ENCODE measurements at regions not wholly inside any gene's neighbourhood (a gene's known extent, or its start where the extent isn't known, plus 50 kb on each side); places are given as distances from the start of the nearest gene placed in this dataset.

DNA sequence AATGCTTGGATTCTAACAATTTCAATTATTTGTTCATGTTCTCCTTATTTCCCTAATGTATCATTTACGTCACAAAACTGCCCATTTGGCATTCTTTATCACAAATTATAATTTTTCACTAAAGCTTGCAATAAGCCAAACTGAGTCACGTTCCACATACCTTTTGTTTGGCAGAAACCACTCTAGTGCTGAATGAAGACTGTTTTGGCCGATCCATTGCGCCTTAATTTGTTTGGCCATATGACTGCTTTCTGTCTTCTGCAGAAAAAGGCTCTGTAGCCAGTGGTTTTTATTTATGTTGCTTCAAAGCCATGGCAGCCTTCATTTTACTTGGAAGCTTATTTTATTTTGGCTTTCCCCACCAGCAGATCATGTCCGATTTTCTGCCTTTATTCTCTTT lies 184.4 kb upstream of the HAND2 start:
- FAIRE-seq: no peak
- WGBS, 2 experiments (ENCODE audit: extremely low coverage in 1 of 2, insufficient coverage in 1 of 2, insufficient read length in 1 of 2, insufficient replicate concordance in 2 of 2, low coverage in 1 of 2, low lambda C conversion rate in 2 of 2, missing lambda C conversion rate in 1 of 2): 86% methylated on average over 5 of the region's 5 CpGs; no CpG with 5 or more reads in 1 of the 2 experiments
- H2AFZ ChIP-seq (ENCODE audit: low read length): no peak overlapping the region
- no peak overlapping the region for H3K4ac ChIP-seq (replicated peaks; ENCODE audit: insufficient read length, low read depth, low read length)
- no peak overlapping the region for H4K91ac ChIP-seq (replicated peaks; ENCODE audit: insufficient read length, low read length)
- H3K23me2 ChIP-seq (ENCODE audit: low read depth, low read length): no peaks in the 10 kb centered on the region; the same call in 1 of the 2 replicates
- H3K79me2 ChIP-seq (ENCODE audit: control insufficient read depth in 1 of 2, insufficient read depth in 2 of 2, low read length in 2 of 2): no peaks in the 10 kb centered on the region
- H2BK15ac ChIP-seq (ENCODE audit: low read length): no peak overlapping the region
- H4K8ac ChIP-seq (ENCODE audit: extremely low read depth, insufficient read depth, low read length): no peak overlapping the region
- no peak overlapping the region for H3K27ac ChIP-seq (ENCODE audit: low read depth, low read length)
- H4K5ac ChIP-seq (ENCODE audit: insufficient read length, low read depth, low read length): no peak overlapping the region
- H3K23ac ChIP-seq (ENCODE audit: insufficient read length): no peak overlapping the region
- no peak overlapping the region for H2BK120ac ChIP-seq (replicated peaks; ENCODE audit: low read depth, low read length)
- peaks cover 4 to 8% of the 10 kb centered on the region in 2 experiments; a peak in 2 of 4 replicates for H3K9me3 ChIP-seq (ENCODE audit: insufficient read depth in 2 of 2, low read depth in 1 of 2, low read length in 1 of 2)
- DNase-seq (ENCODE audit: low read depth in 1 of 2, low spot score in 2 of 2): no peak
- no peak overlapping the region for H3K14ac ChIP-seq (ENCODE audit: insufficient read length)
- H2BK5ac ChIP-seq (ENCODE audit: low read depth, low read length): no peak overlapping the region
- H3K9ac ChIP-seq (replicated peaks in 1 of 4; ENCODE audit: extremely low read depth in 1 of 4, low read depth in 3 of 4, low read length in 3 of 4): no peak overlapping the region
- H2BK12ac ChIP-seq (ENCODE audit: low read depth, low read length): no peak overlapping the region
- no peaks in the 10 kb centered on the region for H4K20me1 ChIP-seq (replicated peaks in 1 of 2; ENCODE audit: control insufficient read depth in 1 of 2, insufficient read depth in 2 of 2, low read length in 2 of 2)
- POLR2A ChIA-PET (ENCODE audit: partially characterized antibody): no interaction called here
- no peak overlapping the region for H3K4me2 ChIP-seq (ENCODE audit: insufficient read depth in 1 of 2, low read depth in 2 of 2, low read length in 2 of 2)
- H3K36me3 ChIP-seq (ENCODE audit: control insufficient read depth in 2 of 4, insufficient read depth in 4 of 4, low read length in 3 of 4): no peaks in the 10 kb centered on the region
- H3K56ac ChIP-seq (replicated peaks; ENCODE audit: insufficient read length, low read depth, low read length): no peak overlapping the region
- H3K4me1 ChIP-seq (replicated peaks in 1 of 4; ENCODE audit: control insufficient read depth in 3 of 4, insufficient read depth in 4 of 4, low read length in 3 of 4): no peaks in the 10 kb centered on the region
- no peak overlapping the region for H3K18ac ChIP-seq (ENCODE audit: extremely low read depth, low read length)
- no peak overlapping the region for H2BK20ac ChIP-seq (ENCODE audit: low read length)
- no peak overlapping the region for H3K4me3 ChIP-seq (ENCODE audit: extremely low read depth in 1 of 4, insufficient read depth in 2 of 4, low read depth in 3 of 4, low read length in 4 of 4)
- H3K27me3 ChIP-seq (replicated peaks in 1 of 4; ENCODE audit: control insufficient read depth in 3 of 4, extremely low read depth in 1 of 4, insufficient read depth in 3 of 4, low read length in 3 of 4): no peaks in the 10 kb centered on the region
- CTCF ChIA-PET (ENCODE audit: partially characterized antibody): no interaction called here
- H2AK5ac ChIP-seq (ENCODE audit: low read depth, low read length): no peak overlapping the region
- H3K79me1 ChIP-seq (ENCODE audit: low read depth, low read length): no peaks in the 10 kb centered on the region
- TF ChIP-seq, protein P1, sequence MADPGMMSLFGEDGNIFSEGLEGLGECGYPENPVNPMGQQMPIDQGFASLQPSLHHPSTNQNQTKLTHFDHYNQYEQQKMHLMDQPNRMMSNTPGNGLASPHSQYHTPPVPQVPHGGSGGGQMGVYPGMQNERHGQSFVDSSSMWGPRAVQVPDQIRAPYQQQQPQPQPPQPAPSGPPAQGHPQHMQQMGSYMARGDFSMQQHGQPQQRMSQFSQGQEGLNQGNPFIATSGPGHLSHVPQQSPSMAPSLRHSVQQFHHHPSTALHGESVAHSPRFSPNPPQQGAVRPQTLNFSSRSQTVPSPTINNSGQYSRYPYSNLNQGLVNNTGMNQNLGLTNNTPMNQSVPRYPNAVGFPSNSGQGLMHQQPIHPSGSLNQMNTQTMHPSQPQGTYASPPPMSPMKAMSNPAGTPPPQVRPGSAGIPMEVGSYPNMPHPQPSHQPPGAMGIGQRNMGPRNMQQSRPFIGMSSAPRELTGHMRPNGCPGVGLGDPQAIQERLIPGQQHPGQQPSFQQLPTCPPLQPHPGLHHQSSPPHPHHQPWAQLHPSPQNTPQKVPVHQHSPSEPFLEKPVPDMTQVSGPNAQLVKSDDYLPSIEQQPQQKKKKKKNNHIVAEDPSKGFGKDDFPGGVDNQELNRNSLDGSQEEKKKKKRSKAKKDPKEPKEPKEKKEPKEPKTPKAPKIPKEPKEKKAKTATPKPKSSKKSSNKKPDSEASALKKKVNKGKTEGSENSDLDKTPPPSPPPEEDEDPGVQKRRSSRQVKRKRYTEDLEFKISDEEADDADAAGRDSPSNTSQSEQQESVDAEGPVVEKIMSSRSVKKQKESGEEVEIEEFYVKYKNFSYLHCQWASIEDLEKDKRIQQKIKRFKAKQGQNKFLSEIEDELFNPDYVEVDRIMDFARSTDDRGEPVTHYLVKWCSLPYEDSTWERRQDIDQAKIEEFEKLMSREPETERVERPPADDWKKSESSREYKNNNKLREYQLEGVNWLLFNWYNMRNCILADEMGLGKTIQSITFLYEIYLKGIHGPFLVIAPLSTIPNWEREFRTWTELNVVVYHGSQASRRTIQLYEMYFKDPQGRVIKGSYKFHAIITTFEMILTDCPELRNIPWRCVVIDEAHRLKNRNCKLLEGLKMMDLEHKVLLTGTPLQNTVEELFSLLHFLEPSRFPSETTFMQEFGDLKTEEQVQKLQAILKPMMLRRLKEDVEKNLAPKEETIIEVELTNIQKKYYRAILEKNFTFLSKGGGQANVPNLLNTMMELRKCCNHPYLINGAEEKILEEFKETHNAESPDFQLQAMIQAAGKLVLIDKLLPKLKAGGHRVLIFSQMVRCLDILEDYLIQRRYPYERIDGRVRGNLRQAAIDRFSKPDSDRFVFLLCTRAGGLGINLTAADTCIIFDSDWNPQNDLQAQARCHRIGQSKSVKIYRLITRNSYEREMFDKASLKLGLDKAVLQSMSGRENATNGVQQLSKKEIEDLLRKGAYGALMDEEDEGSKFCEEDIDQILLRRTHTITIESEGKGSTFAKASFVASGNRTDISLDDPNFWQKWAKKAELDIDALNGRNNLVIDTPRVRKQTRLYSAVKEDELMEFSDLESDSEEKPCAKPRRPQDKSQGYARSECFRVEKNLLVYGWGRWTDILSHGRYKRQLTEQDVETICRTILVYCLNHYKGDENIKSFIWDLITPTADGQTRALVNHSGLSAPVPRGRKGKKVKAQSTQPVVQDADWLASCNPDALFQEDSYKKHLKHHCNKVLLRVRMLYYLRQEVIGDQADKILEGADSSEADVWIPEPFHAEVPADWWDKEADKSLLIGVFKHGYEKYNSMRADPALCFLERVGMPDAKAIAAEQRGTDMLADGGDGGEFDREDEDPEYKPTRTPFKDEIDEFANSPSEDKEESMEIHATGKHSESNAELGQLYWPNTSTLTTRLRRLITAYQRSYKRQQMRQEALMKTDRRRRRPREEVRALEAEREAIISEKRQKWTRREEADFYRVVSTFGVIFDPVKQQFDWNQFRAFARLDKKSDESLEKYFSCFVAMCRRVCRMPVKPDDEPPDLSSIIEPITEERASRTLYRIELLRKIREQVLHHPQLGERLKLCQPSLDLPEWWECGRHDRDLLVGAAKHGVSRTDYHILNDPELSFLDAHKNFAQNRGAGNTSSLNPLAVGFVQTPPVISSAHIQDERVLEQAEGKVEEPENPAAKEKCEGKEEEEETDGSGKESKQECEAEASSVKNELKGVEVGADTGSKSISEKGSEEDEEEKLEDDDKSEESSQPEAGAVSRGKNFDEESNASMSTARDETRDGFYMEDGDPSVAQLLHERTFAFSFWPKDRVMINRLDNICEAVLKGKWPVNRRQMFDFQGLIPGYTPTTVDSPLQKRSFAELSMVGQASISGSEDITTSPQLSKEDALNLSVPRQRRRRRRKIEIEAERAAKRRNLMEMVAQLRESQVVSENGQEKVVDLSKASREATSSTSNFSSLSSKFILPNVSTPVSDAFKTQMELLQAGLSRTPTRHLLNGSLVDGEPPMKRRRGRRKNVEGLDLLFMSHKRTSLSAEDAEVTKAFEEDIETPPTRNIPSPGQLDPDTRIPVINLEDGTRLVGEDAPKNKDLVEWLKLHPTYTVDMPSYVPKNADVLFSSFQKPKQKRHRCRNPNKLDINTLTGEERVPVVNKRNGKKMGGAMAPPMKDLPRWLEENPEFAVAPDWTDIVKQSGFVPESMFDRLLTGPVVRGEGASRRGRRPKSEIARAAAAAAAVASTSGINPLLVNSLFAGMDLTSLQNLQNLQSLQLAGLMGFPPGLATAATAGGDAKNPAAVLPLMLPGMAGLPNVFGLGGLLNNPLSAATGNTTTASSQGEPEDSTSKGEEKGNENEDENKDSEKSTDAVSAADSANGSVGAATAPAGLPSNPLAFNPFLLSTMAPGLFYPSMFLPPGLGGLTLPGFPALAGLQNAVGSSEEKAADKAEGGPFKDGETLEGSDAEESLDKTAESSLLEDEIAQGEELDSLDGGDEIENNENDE (IDR thresholded peaks at IDR 0.05; ENCODE audit: insufficient replicate concordance, low read length): no peak
